GM12801 (cell line): ENCODE measurements at regions not wholly inside any gene's neighbourhood (a gene's known extent, or its start where the extent isn't known, plus 50 kb on each side); places are given as distances from the start of the nearest gene placed in this dataset.

Experiments
- TF ChIP-seq, protein P1 (sequence below): IDR thresholded peaks from one replicate; pipeline ENCODE4 v1.5.1; 2011; ENCODE audit warnings: control low read depth; ENCODE audit not compliant: insufficient read length; ENCODE audit errors: extremely low read depth

DNA sequence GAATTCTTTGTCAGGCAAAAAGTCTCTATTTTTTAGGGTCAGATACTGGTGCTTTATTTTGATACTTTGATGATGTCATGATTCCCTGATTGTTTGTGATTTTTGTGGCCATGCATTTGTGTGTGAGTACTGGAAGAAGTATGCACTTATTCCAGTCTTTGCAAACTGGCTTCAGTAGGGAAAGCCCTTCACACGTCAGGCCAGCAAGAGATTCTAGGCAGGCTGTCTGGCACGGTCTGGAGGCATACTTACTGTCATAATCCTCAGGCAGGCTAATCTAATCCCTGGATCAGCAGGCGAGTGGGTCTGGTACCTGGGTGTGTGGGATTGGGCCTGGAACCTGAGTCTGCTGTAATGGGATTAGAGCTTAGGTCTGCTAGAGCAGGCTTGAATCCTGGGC is 391.8 kb upstream of the MMS22L start:
- TF ChIP-seq, protein P1, sequence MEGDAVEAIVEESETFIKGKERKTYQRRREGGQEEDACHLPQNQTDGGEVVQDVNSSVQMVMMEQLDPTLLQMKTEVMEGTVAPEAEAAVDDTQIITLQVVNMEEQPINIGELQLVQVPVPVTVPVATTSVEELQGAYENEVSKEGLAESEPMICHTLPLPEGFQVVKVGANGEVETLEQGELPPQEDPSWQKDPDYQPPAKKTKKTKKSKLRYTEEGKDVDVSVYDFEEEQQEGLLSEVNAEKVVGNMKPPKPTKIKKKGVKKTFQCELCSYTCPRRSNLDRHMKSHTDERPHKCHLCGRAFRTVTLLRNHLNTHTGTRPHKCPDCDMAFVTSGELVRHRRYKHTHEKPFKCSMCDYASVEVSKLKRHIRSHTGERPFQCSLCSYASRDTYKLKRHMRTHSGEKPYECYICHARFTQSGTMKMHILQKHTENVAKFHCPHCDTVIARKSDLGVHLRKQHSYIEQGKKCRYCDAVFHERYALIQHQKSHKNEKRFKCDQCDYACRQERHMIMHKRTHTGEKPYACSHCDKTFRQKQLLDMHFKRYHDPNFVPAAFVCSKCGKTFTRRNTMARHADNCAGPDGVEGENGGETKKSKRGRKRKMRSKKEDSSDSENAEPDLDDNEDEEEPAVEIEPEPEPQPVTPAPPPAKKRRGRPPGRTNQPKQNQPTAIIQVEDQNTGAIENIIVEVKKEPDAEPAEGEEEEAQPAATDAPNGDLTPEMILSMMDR: no peak

DNA sequence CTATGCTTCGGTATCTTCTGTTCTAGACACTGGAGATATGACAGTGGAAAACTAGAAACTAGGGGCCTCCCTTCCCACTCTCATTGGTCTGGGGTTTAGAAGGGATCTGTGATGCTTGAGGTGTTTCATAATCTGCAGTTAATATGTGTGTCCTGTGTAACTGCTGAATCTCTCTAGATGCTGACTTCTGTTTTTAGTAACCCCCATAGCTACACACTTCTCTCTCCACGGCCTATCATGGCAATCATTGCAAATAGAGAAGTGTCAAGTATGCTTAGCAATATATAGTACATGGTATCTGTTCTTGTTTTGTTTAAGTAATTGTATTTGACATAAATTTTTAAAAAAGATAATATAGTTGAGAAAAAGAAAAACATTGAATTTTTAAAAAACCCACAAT is 394.6 kb upstream of the MMS22L start:
- TF ChIP-seq, protein P1: no peak

DNA sequence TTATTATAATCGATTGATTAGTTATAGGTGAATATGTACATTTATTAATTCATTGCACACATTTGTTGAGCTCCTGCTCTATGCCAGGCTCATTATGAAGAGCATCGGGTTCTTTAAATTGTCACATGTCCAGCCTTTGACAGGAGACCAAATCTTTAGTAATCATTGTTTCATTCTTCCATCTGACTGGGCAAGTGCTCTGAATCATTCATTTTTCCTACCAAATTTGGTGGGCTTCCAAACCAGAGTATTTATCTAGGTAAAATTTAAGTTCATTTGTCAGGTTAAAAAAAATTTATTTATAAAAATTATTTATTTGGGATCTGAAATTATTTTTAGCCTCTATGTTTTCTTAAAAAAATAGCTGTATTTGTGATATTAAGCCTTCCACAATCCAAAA is 404.9 kb upstream of the MMS22L start:
- TF ChIP-seq, protein P1: no peak

DNA sequence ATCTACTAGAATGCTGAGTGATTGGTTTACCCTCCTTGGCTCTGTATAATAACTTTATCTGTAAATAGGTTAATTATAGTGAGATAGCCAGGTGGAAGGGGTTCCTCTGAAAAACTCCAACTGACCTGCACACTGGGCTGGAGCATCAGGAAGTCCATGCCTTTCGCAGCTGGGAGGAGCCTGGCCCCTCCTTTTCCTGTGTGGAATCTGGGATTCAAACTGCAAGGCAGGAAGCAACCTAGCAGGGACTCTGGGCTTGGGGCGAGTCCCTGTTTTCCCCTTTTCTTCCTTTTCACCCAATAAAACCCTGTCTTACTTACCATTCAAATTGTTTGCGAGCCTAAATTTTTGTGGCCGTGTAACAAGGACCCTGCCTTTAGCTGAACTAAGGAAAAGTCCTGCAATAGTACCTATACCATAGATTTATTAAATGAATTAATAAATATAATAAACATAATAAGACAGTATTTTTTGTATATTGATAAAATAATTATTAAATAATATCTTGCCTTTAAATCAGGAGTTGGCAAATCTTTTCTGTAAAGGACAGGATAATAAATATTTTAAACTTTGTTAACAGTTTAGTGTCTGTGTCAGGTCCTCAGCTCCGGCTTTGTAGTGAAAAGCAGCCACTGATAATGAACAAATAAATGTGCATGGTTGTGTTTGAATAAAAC is 406.2 kb upstream of the MMS22L start:
- TF ChIP-seq, protein P1: no peak

DNA sequence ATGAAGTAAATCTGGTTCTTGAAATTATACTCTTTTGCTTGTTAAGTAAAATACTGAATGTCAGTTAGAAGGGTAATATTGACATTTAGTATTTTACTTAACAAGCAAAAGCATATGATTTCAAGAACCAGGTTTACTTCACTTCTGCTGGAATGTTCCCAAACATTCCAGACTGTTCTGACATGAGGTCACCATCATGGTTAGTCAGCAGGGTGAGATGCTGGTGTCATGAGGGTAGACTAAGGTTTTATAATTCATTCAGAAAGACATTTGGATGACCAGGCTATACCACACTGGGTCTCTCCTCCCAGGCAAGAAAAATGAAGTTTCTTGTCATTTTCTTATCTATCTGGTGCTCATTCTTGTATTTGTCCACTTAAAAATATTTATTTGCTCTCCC is 414.4 kb upstream of the MMS22L start:
- TF ChIP-seq, protein P1: no peak

DNA sequence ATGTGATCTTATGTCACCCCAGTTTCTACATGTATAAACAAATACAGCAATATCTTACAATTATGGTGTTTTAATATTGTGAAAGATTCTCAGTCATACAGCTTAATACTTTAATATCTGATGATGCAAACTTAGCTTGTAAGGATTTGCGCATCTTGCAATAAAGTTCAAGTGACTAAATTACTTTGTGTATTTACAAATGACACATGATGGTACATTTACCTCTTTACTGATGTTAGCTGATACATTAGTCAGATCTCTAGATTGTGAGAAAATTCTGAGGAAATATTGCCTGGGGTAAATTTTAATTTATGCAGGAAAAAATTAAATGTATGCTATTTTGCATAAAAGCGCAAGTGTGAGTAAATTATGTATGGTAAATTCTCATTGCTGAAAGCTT is 418.8 kb upstream of the MMS22L start:
- TF ChIP-seq, protein P1: no peak

DNA sequence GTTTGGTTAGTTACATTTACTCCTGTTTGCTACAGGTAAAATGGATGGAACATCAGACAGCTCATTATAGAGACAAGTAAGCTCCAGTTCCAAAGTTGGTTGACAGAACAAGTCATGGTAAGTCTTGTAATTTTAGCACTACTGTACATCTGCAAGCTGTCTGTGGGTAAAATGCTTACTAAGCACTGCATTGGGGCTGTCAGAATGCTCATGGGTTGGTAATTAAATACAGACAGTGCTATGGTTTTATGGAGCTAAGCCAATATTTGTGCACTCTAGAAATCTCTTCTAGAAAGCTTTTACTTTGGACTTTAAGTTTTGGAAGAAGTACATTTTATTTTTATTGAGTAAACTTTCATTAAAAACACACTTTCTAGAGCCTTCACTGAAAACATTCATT is 419.2 kb upstream of the MMS22L start:
- TF ChIP-seq, protein P1: no peak
